WTC11 (cell line): ENCODE measurements at regions not wholly inside any gene's neighbourhood (a gene's known extent, or its start where the extent isn't known, plus 50 kb on each side); places are given as distances from the start of the nearest gene placed in this dataset.

Source experiments
- ATAC-seq: fragments of 200-7000 bp; cut with Tn5 transposase; 2 replicates; pipeline ENCODE4 v1.10.0; 2021; ENCODE audit warnings: mild to moderate bottlenecking, moderate library complexity
- CTCF ChIA-PET: fragments of 300-600 bp; sonication (Branson Sonifier 250); formaldehyde crosslinking; loops from one replicate; lab custom pipeline; 2021; ENCODE audit warnings: antibody characterized with exemption; lab: Charles Lee
- POLR2A ChIA-PET: fragments of 350-600 bp; sonication (Branson Sonifier 250); formaldehyde crosslinking; loops from one replicate; lab custom pipeline; 2021; ENCODE audit warnings: antibody characterized with exemption; lab: Charles Lee
- DNase-seq: peaks from one replicate; pipeline ENCODE4 v3.0.0; 2021; ENCODE audit warnings: low spot score
- H3K27ac Mint-ChIP-seq: 2 replicates; pipeline ENCODE4 v1.8.0; 2021; ENCODE audit warnings: mixed read lengths
- H3K27me3 Mint-ChIP-seq: 2 replicates; pipeline ENCODE4 v1.8.0; 2021; ENCODE audit warnings: low read depth, mild to moderate bottlenecking, moderate library complexity, mixed read lengths
- H3K36me3 Mint-ChIP-seq: 2 replicates; pipeline ENCODE4 v1.8.0; 2021; ENCODE audit warnings: mixed read lengths
- H3K4me1 Mint-ChIP-seq: 2 replicates; pipeline ENCODE4 v1.8.0; 2022; ENCODE audit warnings: mixed read lengths
- H3K4me3 Mint-ChIP-seq: 2 replicates; pipeline ENCODE4 v1.8.0; 2021; ENCODE audit warnings: mild to moderate bottlenecking, moderate library complexity, mixed read lengths
- H3K9me3 Mint-ChIP-seq: 2 replicates; pipeline ENCODE4 v1.8.0; 2021; ENCODE audit warnings: mixed read lengths
- ARID4B ChIP-seq: sonication (generic); formaldehyde crosslinking; IDR thresholded peaks from 2 replicates; pipeline ENCODE4 v1.8.0; 2023; ENCODE audit warnings: missing genetic modification reagents, mild to moderate bottlenecking, borderline replicate concordance
- ATF3 ChIP-seq: sonication (generic); formaldehyde crosslinking; conservative IDR thresholded peaks from 2 replicates; pipeline ENCODE4 v1.8.1; 2022; ENCODE audit warnings: mild to moderate bottlenecking, missing genetic modification reagents
- ATF6 ChIP-seq: sonication (generic); formaldehyde crosslinking; IDR thresholded peaks from 2 replicates; pipeline ENCODE4 v1.8.1; 2023; ENCODE audit warnings: mild to moderate bottlenecking, missing genetic modification reagents
- CREM ChIP-seq: sonication (generic); formaldehyde crosslinking; IDR thresholded peaks from 2 replicates; pipeline ENCODE4 v1.8.1; 2022; ENCODE audit warnings: mild to moderate bottlenecking, missing genetic modification reagents, moderate library complexity
- CTCF ChIP-seq: fragments of 200-600 bp; IDR thresholded peaks from 2 replicates; pipeline ENCODE4 v1.8.0; 2022; ENCODE audit warnings: antibody characterized with exemption
- ELF4 ChIP-seq: sonication (generic); formaldehyde crosslinking; IDR thresholded peaks from 2 replicates; pipeline ENCODE4 v1.8.1; 2022; ENCODE audit warnings: low read depth, mild to moderate bottlenecking, moderate library complexity, missing genetic modification reagents
- EMX1 ChIP-seq: fragments of 250-450 bp; sonication (Bioruptor Pico); IDR thresholded peaks from 2 replicates; pipeline ENCODE4 v1.8.0; 2021; ENCODE audit warnings: mild to moderate bottlenecking
- ETV6 ChIP-seq: sonication (generic); formaldehyde crosslinking; IDR thresholded peaks from 2 replicates; pipeline ENCODE4 v1.8.1; 2022; ENCODE audit warnings: mild to moderate bottlenecking, missing genetic modification reagents
- FOXP4 ChIP-seq: sonication (generic); formaldehyde crosslinking; IDR thresholded peaks from 2 replicates; pipeline ENCODE4 v1.8.0; 2022; ENCODE audit warnings: mild to moderate bottlenecking, missing genetic modification reagents
- GRHL2 ChIP-seq: fragments of 250-450 bp; sonication (Bioruptor Pico); IDR thresholded peaks from 2 replicates; pipeline ENCODE4 v1.8.0; 2022; ENCODE audit warnings: mild to moderate bottlenecking, moderate library complexity; ENCODE audit not compliant: insufficient replicate concordance, severe bottlenecking
- HMGXB4 ChIP-seq: sonication (generic); formaldehyde crosslinking; IDR thresholded peaks from 2 replicates; pipeline ENCODE4 v1.8.1; 2023; ENCODE audit warnings: mild to moderate bottlenecking, moderate library complexity, missing genetic modification reagents
- IRF1 ChIP-seq: sonication (generic); formaldehyde crosslinking; IDR thresholded peaks from 2 replicates; pipeline ENCODE4 v1.8.0; 2023; ENCODE audit warnings: missing genetic modification reagents
- JAZF1 ChIP-seq: fragments of 250-450 bp; sonication (Bioruptor Pico); IDR thresholded peaks from 2 replicates; pipeline ENCODE4 v1.9.0; 2021; ENCODE audit warnings: moderate library complexity, mild to moderate bottlenecking, inconsistent platforms
- NFATC4 ChIP-seq: fragments of 250-450 bp; sonication (Bioruptor Pico); IDR thresholded peaks from 2 replicates; pipeline ENCODE4 v1.9.0; 2021; ENCODE audit warnings: mild to moderate bottlenecking
- OVOL2 ChIP-seq: fragments of 250-450 bp; sonication (Bioruptor Pico); IDR thresholded peaks from 2 replicates; pipeline ENCODE4 v1.9.0; 2021; ENCODE audit warnings: mild to moderate bottlenecking, borderline replicate concordance
- SOX15 ChIP-seq: fragments of 250-450 bp; sonication (Bioruptor Pico); IDR thresholded peaks from 2 replicates; pipeline ENCODE4 v1.9.0; 2021; ENCODE audit warnings: mild to moderate bottlenecking
- TEAD1 ChIP-seq: sonication (generic); formaldehyde crosslinking; IDR thresholded peaks from 2 replicates; pipeline ENCODE4 v1.8.0; 2022; ENCODE audit warnings: mild to moderate bottlenecking, missing genetic modification reagents
- ZNF121 ChIP-seq: sonication (generic); formaldehyde crosslinking; IDR thresholded peaks from 2 replicates; pipeline ENCODE4 v1.8.0; 2023; ENCODE audit warnings: missing genetic modification reagents
- ZNF423 ChIP-seq: fragments of 250-450 bp; sonication (Bioruptor Pico); IDR thresholded peaks from 2 replicates; pipeline ENCODE4 v2.1.2; 2022; ENCODE audit warnings: mild to moderate bottlenecking, moderate library complexity

- H3K27ac Mint-ChIP-seq = no peak overlapping the region
- no peak for ATAC-seq
- peaks cover 73% of the 10 kb centered on the region for H3K9me3 Mint-ChIP-seq
- TF ChIP-seq ZNF121 (CRISPR knock-in tag) (no peak), OVOL2 (CRISPR knock-in tag) (no peak), ELF4 (CRISPR knock-in tag) (no peak), SOX15 (CRISPR knock-in tag) (no peak), FOXP4 (CRISPR knock-in tag) (no peak)
- TF ChIP-seq, all 79 proteins: peak for 0
- H3K27me3 Mint-ChIP-seq = peaks cover 5% of the 10 kb centered on the region
- POLR2A ChIA-PET = no interaction called here
- H3K4me1 Mint-ChIP-seq = no peaks in the 10 kb centered on the region
- DNase-seq = no peak
- CTCF ChIA-PET = no interaction called here
- H3K36me3 Mint-ChIP-seq = peaks cover 66% of the 10 kb centered on the region
- no peak overlapping the region for H3K4me3 Mint-ChIP-seq
Measured at GRCh38 chr12:34286483-34286882, 264.2 kb downstream of the ALG10 start.

- ChIA-PET CTCF (no interaction called here), POLR2A (no interaction called here)
- no peak for ATAC-seq
- H3K27ac Mint-ChIP-seq = no peak overlapping the region
- H3K4me3 Mint-ChIP-seq = no peak overlapping the region
- H3K9me3 Mint-ChIP-seq = peaks cover 71% of the 10 kb centered on the region
- peaks cover 5% of the 10 kb centered on the region for H3K27me3 Mint-ChIP-seq
- no peak for DNase-seq
- H3K4me1 Mint-ChIP-seq = no peaks in the 10 kb centered on the region
- peaks cover 69% of the 10 kb centered on the region for H3K36me3 Mint-ChIP-seq
- TF ChIP-seq CTCF (no peak), EMX1 (CRISPR knock-in tag) (no peak), HMGXB4 (CRISPR knock-in tag) (no peak), ATF6 (CRISPR knock-in tag) (no peak), GRHL2 (CRISPR knock-in tag) (no peak), TEAD1 (no peak), ETV6 (CRISPR knock-in tag) (no peak), ARID4B (no peak), IRF1 (CRISPR knock-in tag) (no peak), CREM (no peak), JAZF1 (CRISPR knock-in tag) (no peak), FOXP4 (CRISPR knock-in tag) (no peak), NFATC4 (CRISPR knock-in tag) (no peak), ZNF423 (CRISPR knock-in tag) (no peak), ELF4 (CRISPR knock-in tag) (no peak), ATF3 (CRISPR knock-in tag) (no peak)
Measured at GRCh38 chr12:34286934-34287333, 264.6 kb downstream of the ALG10 start.
